Activated T-cell treated with anti-CD3 and anti-CD28 coated beads, Interleukin-2, amount 50 U/mL, for 72 hours (primary cell): ENCODE measurements at regions not wholly inside any gene's neighbourhood (a gene's known extent, or its start where the extent isn't known, plus 50 kb on each side); places are given as distances from the start of the nearest gene placed in this dataset.
A peak's percentile ranks its signal among the peaks of the same experiment; 100 is the strongest.

Source experiments
- ATAC-seq, 2 donors: fragments of 150-1000 bp; cut with Tn5 transposase; replicated peaks in 1 of 2; 2 replicates each; pipeline ENCODE4 v1.10.0; 2021; ENCODE audit warnings: moderate library complexity in 2 of 2, mild to moderate bottlenecking in 1 of 2
- DNase-seq, 2 donors: peaks; one replicate each; pipeline ENCODE4 v3.0.0; 2021 to 2022; ENCODE audit warnings: mixed read lengths in 1 of 2
- H3K27ac Mint-ChIP-seq: one replicate; pipeline ENCODE4 v1.8.0; 2022; ENCODE audit warnings: mild to moderate bottlenecking, moderate library complexity, mixed read lengths
- H3K27me3 Mint-ChIP-seq: one replicate; pipeline ENCODE4 v1.8.0; 2022; ENCODE audit warnings: low read depth, mixed read lengths
- H3K36me3 Mint-ChIP-seq, 2 donors: one replicate each; pipeline ENCODE4 v1.8.0; 2022; ENCODE audit warnings: mixed read lengths in 2 of 2, mild to moderate bottlenecking in 1 of 2; ENCODE audit not compliant: insufficient read depth in 2 of 2
- H3K4me1 Mint-ChIP-seq: one replicate; pipeline ENCODE4 v1.8.0; 2022; ENCODE audit warnings: low read depth, mixed read lengths
- H3K4me3 Mint-ChIP-seq, 2 donors: one replicate each; pipeline ENCODE4 v1.8.0; 2022; ENCODE audit warnings: mild to moderate bottlenecking in 2 of 2, mixed read lengths in 2 of 2, moderate library complexity in 2 of 2
- H3K9me3 Mint-ChIP-seq, 2 donors: one replicate each; pipeline ENCODE4 v1.8.0; 2022; ENCODE audit warnings: mixed read lengths in 2 of 2

- Mint-ChIP-seq H3K27ac (no peak overlapping the region), H3K4me3 (peak overlapping the region; percentile 27 to 30), H3K9me3 (no peaks in the 10 kb centered on the region), H3K36me3 (peaks cover 3 to 4% of the 10 kb centered on the region in 2 donors), H3K27me3 (no peaks in the 10 kb centered on the region), H3K4me1 (peaks cover 92% of the 10 kb centered on the region)
- DNase-seq (no peak), ATAC-seq (no peak)
Observed at GRCh38 chr2:43171789-43172188, 54.6 kb downstream of the ZFP36L2 start.

GRCh38 chr2:43170405-43171105, 55.9 kb downstream of the ZFP36L2 start:
- Mint-ChIP-seq H3K36me3 (peaks cover 3 to 4% of the 10 kb centered on the region in 2 donors), H3K9me3 (no peaks in the 10 kb centered on the region), H3K27ac (no peak overlapping the region), H3K27me3 (no peaks in the 10 kb centered on the region), H3K4me1 (peaks cover 83% of the 10 kb centered on the region), H3K4me3 (peak overlapping the region; percentile 67 to 84)
- no peak for DNase-seq
- ATAC-seq, result no peak

DNA sequence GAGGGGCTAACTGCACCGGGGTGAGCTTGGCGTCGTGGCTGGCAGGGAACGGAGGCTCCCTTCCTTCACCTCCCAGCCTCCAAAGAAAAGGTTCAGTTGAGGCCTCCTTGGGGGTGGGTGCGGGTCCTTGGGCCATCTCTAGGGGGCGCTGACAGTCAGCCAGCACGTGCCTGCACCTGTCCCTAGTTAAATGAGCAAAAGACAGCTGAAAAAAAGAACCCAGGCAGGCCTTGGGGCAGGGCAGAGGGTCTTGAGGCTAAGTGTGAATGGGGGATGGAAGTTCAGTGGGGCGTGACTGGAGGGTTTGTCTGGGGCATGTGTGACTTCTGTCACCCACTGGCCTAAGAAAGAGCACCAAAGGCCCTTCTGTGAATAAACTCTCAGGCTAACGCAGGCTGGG, 56.4 kb downstream of the ZFP36L2 start:
- Mint-ChIP-seq H3K36me3 (peaks cover 0 to 3% of the 10 kb centered on the region in 2 donors), H3K27me3 (no peaks in the 10 kb centered on the region), H3K27ac (peak overlapping the region; percentile 67), H3K4me3 (peak overlapping the region; percentile 58 to 84), H3K4me1 (peaks cover 83% of the 10 kb centered on the region), H3K9me3 (no peaks in the 10 kb centered on the region)
- DNase-seq (peak; percentile 77 to 88), ATAC-seq (peak; percentile 17 to 29)

- Mint-ChIP-seq H3K4me1 (peaks cover 78% of the 10 kb centered on the region), H3K27me3 (no peaks in the 10 kb centered on the region), H3K27ac (peak overlapping the region; percentile 67), H3K36me3 (no peaks in the 10 kb centered on the region), H3K9me3 (no peaks in the 10 kb centered on the region), H3K4me3 (peak overlapping the region; percentile 58 to 84)
- ATAC-seq, result peak; percentile 16 to 24
- no peak for DNase-seq
Observed at GRCh38 chr2:43169099-43169945, 57.1 kb downstream of the ZFP36L2 start.

- Mint-ChIP-seq H3K4me3 (peak overlapping the region; percentile 26 to 84), H3K36me3 (no peaks in the 10 kb centered on the region), H3K9me3 (no peaks in the 10 kb centered on the region), H3K27ac (peak overlapping the region; percentile 47), H3K27me3 (no peaks in the 10 kb centered on the region), H3K4me1 (peaks cover 64% of the 10 kb centered on the region)
- DNase-seq (no peak), ATAC-seq (no peak)
Observed at GRCh38 chr2:43168016-43168369, 58.4 kb downstream of the ZFP36L2 start.

- ATAC-seq, result no peak
- peaks cover 47% of the 10 kb centered on the region for H3K4me1 Mint-ChIP-seq
- no peak overlapping the region for H3K27ac Mint-ChIP-seq
- H3K9me3 Mint-ChIP-seq, result no peaks in the 10 kb centered on the region
- DNase-seq, result no peak
- no peak overlapping the region for H3K4me3 Mint-ChIP-seq
- H3K27me3 Mint-ChIP-seq, result no peaks in the 10 kb centered on the region
- no peaks in the 10 kb centered on the region for H3K36me3 Mint-ChIP-seq
Observed at GRCh38 chr2:43165378-43166069, 60.9 kb downstream of the ZFP36L2 start.

DNA sequence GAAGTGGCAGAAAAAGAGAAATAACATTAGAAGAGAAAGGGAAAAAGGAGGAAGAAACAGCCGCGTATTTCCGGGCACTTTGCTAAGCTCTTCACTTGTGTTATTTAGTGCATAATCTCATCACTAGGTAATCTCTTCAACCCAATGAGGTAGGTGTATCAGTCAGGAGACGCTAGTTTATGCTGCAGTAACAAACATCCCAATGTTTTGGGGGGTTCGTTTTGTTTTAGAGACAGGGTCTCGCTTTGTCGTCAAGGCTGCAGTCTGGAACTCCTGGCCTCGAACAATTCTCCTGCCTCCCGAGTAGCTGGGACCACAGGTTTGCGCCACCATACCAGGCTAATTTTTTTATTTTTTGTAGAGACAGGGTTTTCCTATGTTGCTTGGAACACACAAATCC, 61.7 kb downstream of the ZFP36L2 start:
- ATAC-seq (no peak), DNase-seq (no peak)
- H3K27me3 Mint-ChIP-seq, result no peaks in the 10 kb centered on the region
- no peaks in the 10 kb centered on the region for H3K36me3 Mint-ChIP-seq
- H3K4me3 Mint-ChIP-seq, result no peak overlapping the region
- H3K27ac Mint-ChIP-seq, result no peak overlapping the region
- no peaks in the 10 kb centered on the region for H3K9me3 Mint-ChIP-seq
- peaks cover 48% of the 10 kb centered on the region for H3K4me1 Mint-ChIP-seq

DNA sequence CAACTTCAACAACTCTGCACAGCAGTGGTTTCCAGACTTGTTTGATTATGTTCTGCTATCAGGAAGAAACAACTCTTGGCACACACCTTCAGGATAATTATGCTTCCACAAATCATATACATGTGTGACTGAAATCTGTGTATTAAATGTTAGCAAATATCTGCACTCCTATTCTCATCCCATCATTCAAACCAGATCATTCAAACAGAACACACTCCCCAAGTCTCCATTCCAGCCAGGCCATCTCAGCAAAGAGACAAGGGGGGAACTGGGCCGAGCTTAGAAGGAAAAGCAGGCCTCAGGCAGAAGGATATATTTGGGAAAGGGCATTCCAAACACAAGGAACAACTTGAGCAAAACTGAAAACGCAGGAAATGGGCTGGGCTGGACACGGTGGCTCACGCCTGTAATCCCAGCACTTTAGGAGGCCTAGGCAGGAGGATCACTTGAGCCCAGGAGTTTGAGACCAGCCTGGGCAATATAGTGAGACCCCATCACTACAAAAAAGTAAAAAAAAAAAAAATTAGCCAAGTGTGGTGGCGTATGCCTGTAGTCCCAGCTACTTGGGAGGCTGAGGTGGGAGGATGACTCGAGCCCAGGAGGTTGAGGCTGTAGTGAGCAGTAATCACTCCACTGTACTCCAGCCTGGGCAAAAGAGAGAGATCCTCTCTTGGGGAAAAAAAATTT, 62.7 kb downstream of the ZFP36L2 start:
- peaks cover 48% of the 10 kb centered on the region for H3K4me1 Mint-ChIP-seq
- H3K27ac Mint-ChIP-seq, result no peak overlapping the region
- ATAC-seq (no peak), DNase-seq (no peak)
- H3K4me3 Mint-ChIP-seq, result no peak overlapping the region
- H3K27me3 Mint-ChIP-seq, result no peaks in the 10 kb centered on the region
- no peaks in the 10 kb centered on the region for H3K36me3 Mint-ChIP-seq
- H3K9me3 Mint-ChIP-seq, result no peaks in the 10 kb centered on the region

GRCh38 chr2:43162511-43162776, 64.0 kb downstream of the ZFP36L2 start:
- no peaks in the 10 kb centered on the region for H3K36me3 Mint-ChIP-seq
- no peaks in the 10 kb centered on the region for H3K27me3 Mint-ChIP-seq
- no peaks in the 10 kb centered on the region for H3K9me3 Mint-ChIP-seq
- H3K27ac Mint-ChIP-seq, result no peak overlapping the region
- DNase-seq, result no peak
- peaks cover 48% of the 10 kb centered on the region for H3K4me1 Mint-ChIP-seq
- ATAC-seq, result no peak
- no peak overlapping the region for H3K4me3 Mint-ChIP-seq

- Mint-ChIP-seq H3K27ac (no peak overlapping the region), H3K4me1 (peaks cover 50% of the 10 kb centered on the region), H3K4me3 (no peak overlapping the region)
Observed at GRCh38 chr2:43161650-43162510, 64.5 kb downstream of the ZFP36L2 start.

DNA sequence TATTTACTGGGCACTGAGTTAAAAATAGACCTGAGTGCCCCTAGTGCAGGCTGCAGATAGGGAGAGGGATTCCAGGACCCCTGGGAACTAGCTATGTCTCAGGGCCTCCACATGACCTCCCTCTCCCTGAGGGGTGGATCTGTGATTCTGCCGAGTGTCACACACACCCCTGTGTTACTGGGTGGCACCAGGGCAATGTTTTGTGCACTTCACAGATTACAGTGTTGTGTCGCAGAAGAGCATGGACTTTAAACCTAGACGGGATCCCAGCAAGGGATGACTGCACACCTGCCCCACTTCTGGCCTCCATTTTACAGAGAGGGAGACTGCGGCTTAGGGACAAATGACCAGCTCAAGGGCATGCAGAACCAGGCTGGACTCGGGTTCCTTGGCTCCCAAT, 65.6 kb downstream of the ZFP36L2 start:
- Mint-ChIP-seq H3K9me3 (no peaks in the 10 kb centered on the region), H3K36me3 (no peaks in the 10 kb centered on the region), H3K27me3 (no peaks in the 10 kb centered on the region), H3K27ac (no peak overlapping the region), H3K4me3 (no peak overlapping the region), H3K4me1 (peaks cover 48% of the 10 kb centered on the region)
- ATAC-seq (no peak), DNase-seq (no peak)

More at GRCh38 chr2:43161650-43162510, 64.5 kb downstream of the ZFP36L2 start:
- Mint-ChIP-seq H3K27me3 (no peaks in the 10 kb centered on the region), H3K9me3 (no peaks in the 10 kb centered on the region), H3K36me3 (no peaks in the 10 kb centered on the region)
- no peak for DNase-seq
- ATAC-seq, result no peak

DNA sequence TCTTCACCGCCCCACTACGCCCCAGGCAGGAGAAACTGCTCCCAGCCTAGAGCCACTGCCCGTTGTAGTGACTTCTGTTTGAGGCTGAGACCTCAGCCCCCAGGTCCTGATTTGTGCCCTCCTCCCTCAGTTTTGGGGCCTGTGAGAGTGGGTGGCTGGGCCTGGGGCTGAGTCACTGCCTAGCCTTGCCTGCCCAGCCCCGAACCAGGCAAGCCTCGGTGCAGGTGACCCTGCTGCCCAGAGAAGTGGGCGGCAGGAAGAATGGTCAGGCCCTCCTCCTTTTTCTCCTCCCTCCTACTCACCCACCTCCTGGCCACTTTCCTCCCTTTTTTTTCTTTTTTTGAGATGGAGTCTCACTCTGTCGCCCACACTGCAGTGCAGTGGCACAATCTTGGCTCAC, 66.6 kb downstream of the ZFP36L2 start:
- H3K4me1 Mint-ChIP-seq, result peaks cover 48% of the 10 kb centered on the region
- no peaks in the 10 kb centered on the region for H3K27me3 Mint-ChIP-seq
- ATAC-seq, result peak; percentile 16 to 21
- H3K9me3 Mint-ChIP-seq, result no peaks in the 10 kb centered on the region
- peak overlapping the region; percentile 88 for H3K27ac Mint-ChIP-seq
- H3K36me3 Mint-ChIP-seq, result no peaks in the 10 kb centered on the region
- peak; percentile 56 to 61 for DNase-seq
- H3K4me3 Mint-ChIP-seq, result peak overlapping the region; percentile 81 to 89
